Bronchial epithelial cell (primary cell): ENCODE measurements at regions not wholly inside any gene's neighbourhood (a gene's known extent, or its start where the extent isn't known, plus 50 kb on each side); places are given as distances from the start of the nearest gene placed in this dataset.

ENCODE experiments used
- DNase-seq: peaks from one replicate; pipeline ENCODE4 v3.0.0-alpha.2; 2010; ENCODE audit warnings: low read depth
- FAIRE-seq: peaks from 2 replicates; lab custom pipeline; 2011; peaks lifted over from hg19 to GRCh38; lab: Jason Lieb, UNC
- H3K27me3 ChIP-seq: 2 replicates; pipeline ENCODE4 v1.5.1; 2011; ENCODE audit warnings: low read length; ENCODE audit not compliant: control insufficient read depth, insufficient read depth
- H3K36me3 ChIP-seq: 2 replicates; pipeline ENCODE4 v1.5.1; 2011; ENCODE audit warnings: low read length; ENCODE audit not compliant: control insufficient read depth, insufficient read depth
- H3K4me3 ChIP-seq: 2 replicates; pipeline ENCODE4 v1.5.1; 2011; ENCODE audit warnings: mild to moderate bottlenecking, low read depth, low read length, control low read depth
- CTCF ChIP-seq: IDR thresholded peaks from 2 replicates; pipeline ENCODE4 v1.5.1; 2011; ENCODE audit warnings: mild to moderate bottlenecking, moderate library complexity, low read length, control low read depth, inconsistent platforms; ENCODE audit not compliant: insufficient read depth, severe bottlenecking

GRCh38 chr7:52143219-52143618 lies 826.6 kb upstream of the COBL start:
- FAIRE-seq: no peak

GRCh38 chr7:52140851-52141250 lies 824.2 kb upstream of the COBL start:
- no peak overlapping the region for H3K4me3 ChIP-seq
- FAIRE-seq (no peak), DNase-seq (no peak)
- no peaks in the 10 kb centered on the region for H3K36me3 ChIP-seq
- no peak for TF ChIP-seq CTCF
- no peaks in the 10 kb centered on the region for H3K27me3 ChIP-seq

More at GRCh38 chr7:52143219-52143618, 826.6 kb upstream of the COBL start:
- DNase-seq: no peak
- H3K27me3 ChIP-seq: no peaks in the 10 kb centered on the region
- no peak overlapping the region for H3K4me3 ChIP-seq
- no peaks in the 10 kb centered on the region for H3K36me3 ChIP-seq
- no peak for TF ChIP-seq CTCF

DNA sequence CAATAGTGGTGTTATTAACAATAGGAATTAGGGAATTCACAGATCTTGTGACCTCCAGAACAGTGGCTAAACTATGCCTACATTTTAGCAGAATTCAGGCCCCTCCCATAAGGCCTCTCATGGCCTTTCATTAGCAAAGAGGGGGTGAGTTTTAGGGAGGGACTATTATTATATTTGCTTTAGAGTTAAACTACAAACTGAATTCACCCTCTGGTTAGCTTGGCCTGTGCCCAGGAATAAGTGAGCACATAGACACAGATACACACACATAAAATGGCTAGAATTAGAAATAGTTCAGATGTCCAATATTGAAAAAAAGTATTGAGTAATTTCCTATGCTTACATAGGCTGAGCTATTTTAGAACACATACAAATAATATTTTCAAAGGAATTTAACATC lies 818.8 kb upstream of the COBL start:
- no peak for FAIRE-seq
- DNase-seq: no peak

GRCh38 chr7:52129278-52129677 lies 812.7 kb upstream of the COBL start:
- H3K36me3 ChIP-seq: no peaks in the 10 kb centered on the region
- no peak overlapping the region for H3K4me3 ChIP-seq
- FAIRE-seq (no peak), DNase-seq (no peak)
- no peak for TF ChIP-seq CTCF
- H3K27me3 ChIP-seq: no peaks in the 10 kb centered on the region

More for the DNA sequence above, 818.8 kb upstream of the COBL start:
- TF ChIP-seq CTCF: no peak
- no peaks in the 10 kb centered on the region for H3K27me3 ChIP-seq
- no peak overlapping the region for H3K4me3 ChIP-seq
- no peaks in the 10 kb centered on the region for H3K36me3 ChIP-seq

GRCh38 chr7:52120912-52121311 lies 804.3 kb upstream of the COBL start:
- DNase-seq (no peak), FAIRE-seq (no peak)
- no peak for TF ChIP-seq CTCF
- no peaks in the 10 kb centered on the region for H3K36me3 ChIP-seq
- no peaks in the 10 kb centered on the region for H3K27me3 ChIP-seq
- no peak overlapping the region for H3K4me3 ChIP-seq

DNA sequence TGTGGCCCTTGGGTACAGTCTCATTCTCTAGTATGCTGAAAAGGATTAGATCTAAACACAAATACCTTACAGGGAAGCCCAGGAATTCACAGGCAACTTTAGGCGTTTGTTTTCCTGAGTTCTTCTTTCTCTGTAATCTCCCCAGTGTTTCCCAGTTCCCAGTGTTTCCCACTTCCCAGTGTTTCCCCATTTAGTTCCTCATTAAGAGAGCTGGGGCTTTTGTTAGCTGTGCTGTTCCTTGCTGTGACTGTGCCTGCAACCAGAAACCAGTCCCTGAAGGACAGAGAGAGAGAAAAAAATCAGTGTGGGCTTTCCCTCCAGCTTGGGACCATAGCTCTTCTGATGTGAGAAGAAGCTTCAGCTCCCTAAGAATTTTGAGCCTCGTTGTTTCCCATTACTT lies 802.9 kb upstream of the COBL start:
- Histone ChIP-seq H3K27me3 (no peaks in the 10 kb centered on the region), H3K4me3 (no peak overlapping the region), H3K36me3 (no peaks in the 10 kb centered on the region)
- FAIRE-seq: no peak
- DNase-seq: no peak
- TF ChIP-seq CTCF: no peak
